GM10248 (cell line): ENCODE measurements at regions not wholly inside any gene's neighbourhood (a gene's known extent, or its start where the extent isn't known, plus 50 kb on each side); places are given as distances from the start of the nearest gene placed in this dataset.
"Not testable (repeated sequence)": the region's sequence is repeated elsewhere in the genome, so short reads cannot be mapped to it uniquely, and the experiment has no call there.

Source experiments
- CTCF ChIA-PET: fragments of 300-600 bp; sonication (Branson Sonifier 250); formaldehyde crosslinking; extraction: SDS; loops from one replicate; lab custom pipeline; 2021; ENCODE audit warnings: antibody characterized with exemption; lab: Yijun Ruan, JAX
- POLR2A ChIA-PET: fragments of 350-650 bp; sonication (Branson Sonifier 250); formaldehyde crosslinking; extraction: SDS; loops from one replicate; lab custom pipeline; 2020; ENCODE audit warnings: antibody characterized with exemption; lab: Yijun Ruan, JAX
- DNase-seq: peaks from one replicate; pipeline ENCODE4 v3.0.0; 2012; ENCODE audit errors: extremely low spot score
- TF ChIP-seq, protein P1 (sequence below): IDR thresholded peaks from 2 replicates; pipeline ENCODE4 v1.5.1; 2012; ENCODE audit warnings: mild to moderate bottlenecking, low read depth; ENCODE audit errors: extremely low read depth, missing control alignments, control extremely low read depth

DNA sequence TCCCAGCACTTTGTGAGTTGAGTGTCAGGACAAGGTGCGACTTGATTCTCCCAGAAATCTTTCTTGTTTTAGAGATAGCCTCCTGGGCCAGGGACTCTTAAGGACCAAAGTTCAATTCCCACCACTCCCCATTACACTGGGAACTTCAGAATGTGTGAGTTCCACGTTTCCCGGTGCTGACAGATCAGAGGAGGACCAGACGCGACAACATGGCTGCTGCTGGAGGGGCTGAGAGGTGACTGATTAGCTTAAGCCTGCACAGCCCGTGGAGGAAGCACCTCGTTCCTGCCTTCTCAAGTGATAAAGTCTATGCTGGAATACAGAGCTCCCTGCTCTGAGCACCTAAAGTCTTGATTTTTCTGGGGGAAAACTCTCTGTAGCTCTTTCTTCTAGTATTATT is 175.2 kb upstream of the FERMT1 start:
- ChIA-PET CTCF (no interaction called here), POLR2A (no interaction called here)
- TF ChIP-seq, protein P1, sequence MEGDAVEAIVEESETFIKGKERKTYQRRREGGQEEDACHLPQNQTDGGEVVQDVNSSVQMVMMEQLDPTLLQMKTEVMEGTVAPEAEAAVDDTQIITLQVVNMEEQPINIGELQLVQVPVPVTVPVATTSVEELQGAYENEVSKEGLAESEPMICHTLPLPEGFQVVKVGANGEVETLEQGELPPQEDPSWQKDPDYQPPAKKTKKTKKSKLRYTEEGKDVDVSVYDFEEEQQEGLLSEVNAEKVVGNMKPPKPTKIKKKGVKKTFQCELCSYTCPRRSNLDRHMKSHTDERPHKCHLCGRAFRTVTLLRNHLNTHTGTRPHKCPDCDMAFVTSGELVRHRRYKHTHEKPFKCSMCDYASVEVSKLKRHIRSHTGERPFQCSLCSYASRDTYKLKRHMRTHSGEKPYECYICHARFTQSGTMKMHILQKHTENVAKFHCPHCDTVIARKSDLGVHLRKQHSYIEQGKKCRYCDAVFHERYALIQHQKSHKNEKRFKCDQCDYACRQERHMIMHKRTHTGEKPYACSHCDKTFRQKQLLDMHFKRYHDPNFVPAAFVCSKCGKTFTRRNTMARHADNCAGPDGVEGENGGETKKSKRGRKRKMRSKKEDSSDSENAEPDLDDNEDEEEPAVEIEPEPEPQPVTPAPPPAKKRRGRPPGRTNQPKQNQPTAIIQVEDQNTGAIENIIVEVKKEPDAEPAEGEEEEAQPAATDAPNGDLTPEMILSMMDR = no peak
- no peak for DNase-seq

DNA sequence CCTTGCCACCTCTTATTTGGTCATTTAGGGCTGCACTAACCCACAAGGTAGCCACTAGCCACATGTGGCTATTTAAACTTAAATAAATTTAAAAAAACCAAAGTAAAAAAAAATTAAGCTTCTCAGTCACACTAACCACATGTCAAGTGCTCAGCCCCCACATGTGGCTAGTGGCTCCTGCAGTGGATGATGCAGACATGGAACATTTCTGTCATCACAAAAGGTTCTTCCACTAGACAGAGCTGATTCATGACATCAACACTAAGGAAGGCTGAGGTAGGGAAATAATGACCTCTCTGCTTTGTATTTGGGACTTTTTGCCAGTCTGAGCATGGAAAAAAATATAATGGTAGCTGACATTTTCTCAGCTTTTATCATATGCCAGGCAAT is 173.0 kb upstream of the FERMT1 start:
- TF ChIP-seq, protein P1 = no peak
- no peak for DNase-seq
- ChIA-PET POLR2A (no interaction called here), CTCF (no interaction called here)

DNA sequence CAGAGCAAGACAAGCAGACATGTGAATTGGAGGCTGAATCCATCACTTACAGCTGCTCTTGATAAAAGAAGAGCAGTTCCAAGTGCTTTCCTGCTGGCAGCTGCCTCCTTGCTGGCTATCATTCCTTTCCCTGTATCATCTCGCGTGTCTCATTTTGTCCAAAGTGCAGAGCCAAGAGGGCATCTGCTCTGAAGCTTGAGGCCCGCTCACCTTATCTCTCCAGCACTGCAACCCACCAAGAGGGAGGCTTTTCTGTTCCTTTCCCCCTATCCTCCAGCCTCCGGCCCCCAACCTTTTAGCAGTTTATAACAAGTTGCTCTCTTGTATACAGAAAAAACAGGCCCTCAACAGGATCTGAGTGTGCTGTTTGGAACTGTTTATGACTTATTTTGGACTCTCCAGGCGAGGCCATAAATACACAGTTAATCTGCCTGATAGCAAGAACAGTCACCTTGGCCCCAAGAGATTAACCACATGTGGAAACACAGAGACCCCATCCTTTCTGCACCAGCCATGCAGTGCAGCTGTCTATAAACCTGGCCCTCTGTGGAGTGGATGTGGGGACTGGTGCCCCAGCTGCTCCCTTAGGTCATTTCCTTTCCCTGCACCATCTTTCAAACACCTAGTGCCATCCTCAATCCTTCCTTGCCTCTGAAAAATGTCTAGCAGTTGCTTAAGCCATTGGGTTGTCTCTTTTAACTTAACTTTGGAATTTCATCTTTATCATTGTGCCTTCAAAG is 172.5 kb upstream of the FERMT1 start:
- TF ChIP-seq, protein P1 = no peak
- ChIA-PET CTCF (no interaction called here), POLR2A (no interaction called here)
- no peak for DNase-seq

DNA sequence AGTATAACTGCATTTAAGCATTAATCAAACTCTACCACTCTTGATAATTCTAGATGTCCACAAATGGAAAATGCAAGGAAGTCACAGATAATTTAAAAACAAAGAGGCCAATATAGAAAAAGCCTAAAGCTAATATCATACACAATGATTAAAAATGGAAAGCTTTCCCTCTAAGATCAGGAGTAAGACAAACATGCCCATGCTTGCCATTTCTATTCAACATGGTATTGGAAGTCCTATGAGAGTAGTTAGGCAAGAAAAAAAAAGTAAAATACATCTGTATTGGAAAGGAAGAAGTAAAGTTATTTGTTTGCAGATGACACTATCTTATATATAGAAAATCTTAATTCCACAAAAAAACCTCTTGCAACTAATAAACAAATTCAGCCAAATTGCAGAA is 164.6 kb upstream of the FERMT1 start:
- TF ChIP-seq, protein P1 = no peak
- ChIA-PET CTCF (no interaction called here), POLR2A (no interaction called here)

DNA sequence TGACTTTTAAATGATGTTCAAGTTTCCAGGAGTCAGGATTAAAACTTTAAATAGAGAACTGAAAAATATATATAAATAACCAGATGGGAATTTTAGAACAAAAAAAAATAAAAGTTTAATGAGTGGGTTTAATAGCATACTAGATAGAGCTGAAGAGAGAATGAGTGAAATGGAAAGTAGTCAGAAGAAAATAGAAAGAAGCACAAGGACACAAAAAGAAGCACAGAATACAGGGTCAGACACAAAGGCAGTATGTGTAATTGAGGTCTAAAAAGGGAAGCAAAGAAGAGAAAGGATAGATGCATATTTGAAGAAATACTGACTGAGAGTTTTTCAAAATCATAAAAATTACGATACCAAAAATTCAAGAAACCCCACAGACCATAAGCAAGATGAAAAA is 159.8 kb upstream of the FERMT1 start:
- TF ChIP-seq, protein P1 = no peak
- DNase-seq = no peak
- ChIA-PET CTCF (no interaction called here), POLR2A (no interaction called here)

More for the DNA sequence above, 164.6 kb upstream of the FERMT1 start:
- no peak for DNase-seq

DNA sequence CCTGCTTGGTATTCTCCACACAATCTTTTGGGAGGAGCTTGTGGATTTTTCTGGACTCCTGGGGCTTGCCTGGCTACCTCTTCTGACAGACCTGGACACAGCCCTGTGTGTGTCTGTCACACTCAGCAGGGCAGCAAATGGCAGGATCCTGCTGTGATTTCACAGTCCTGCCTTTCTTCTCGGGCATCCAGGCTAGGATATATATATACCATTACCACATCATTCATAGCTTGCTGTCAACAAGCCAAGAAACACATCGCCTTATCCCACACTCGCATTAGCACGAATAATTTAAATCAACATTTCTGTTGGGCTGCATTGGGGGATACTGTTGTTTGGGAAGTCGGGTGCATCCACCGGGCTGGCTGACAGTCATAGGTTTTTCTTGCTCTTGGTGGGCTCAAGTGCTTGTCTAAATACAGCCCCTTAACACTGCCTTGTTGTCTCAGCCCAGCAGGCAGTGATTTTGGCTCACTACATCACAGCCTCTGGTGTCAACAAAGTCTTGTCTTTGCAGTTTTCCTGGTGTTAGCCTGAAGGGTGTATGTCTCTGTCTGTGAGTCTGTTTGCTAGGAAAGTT is 154.9 kb upstream of the FERMT1 start:
- ChIA-PET CTCF (no interaction called here), POLR2A (no interaction called here)
- TF ChIP-seq, protein P1 = no peak
- no peak for DNase-seq

DNA sequence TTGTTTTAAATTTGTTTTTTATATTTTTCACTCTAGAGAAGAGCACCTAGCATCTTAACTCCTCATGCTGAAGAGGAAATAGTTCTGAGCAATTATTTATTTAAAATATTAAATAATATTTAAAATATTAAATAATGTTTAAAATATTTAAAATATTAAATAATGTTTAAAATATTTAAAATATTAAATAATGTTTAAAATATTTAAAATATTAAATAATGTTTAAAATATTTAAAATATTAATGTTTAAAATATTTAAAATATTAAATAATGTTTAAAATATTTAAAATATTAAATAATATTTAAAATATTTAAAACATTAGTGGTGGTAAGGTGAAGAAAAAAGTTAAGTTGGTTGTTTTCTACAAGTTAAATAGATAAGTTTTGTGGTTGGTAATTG is 147.6 kb upstream of the FERMT1 start:
- POLR2A ChIA-PET, DNase-seq: not testable (repeated sequence)
- CTCF ChIA-PET = interaction anchor here (1.4 kb wide), 1 partner anchor 18 kb away, joined by 3 read pairs; no protein-coding TSS in a partner anchor
